Endothelial cell of umbilical vein (primary cell): ENCODE measurements at regions not wholly inside any gene's neighbourhood (a gene's known extent, or its start where the extent isn't known, plus 50 kb on each side); places are given as distances from the start of the nearest gene placed in this dataset.
"Not testable (repeated sequence)": the region's sequence is repeated elsewhere in the genome, so short reads cannot be mapped to it uniquely, and the experiment has no call there.

Source experiments
- BruUV-seq: library from RNA; stranded (reverse); fragments of 400-500 nt; replicated peaks from 2 replicates; lab custom pipeline; 2021; lab: Mats Ljungman, UMichigan
- CTCF ChIA-PET: fragments of 300-600, 350-600 bp; sonication (Branson Sonifier 250); formaldehyde crosslinking; loops from one replicate; lab custom pipeline; 2021; ENCODE audit warnings: antibody characterized with exemption, inconsistent platforms; lab: Charles Lee
- POLR2A ChIA-PET: fragments of 300-600, 350-600 bp; sonication (Branson Sonifier 250); formaldehyde crosslinking; loops from one replicate; lab custom pipeline; 2021; ENCODE audit warnings: antibody characterized with exemption, inconsistent platforms; lab: Charles Lee
- DNase-seq: peaks from one replicate; pipeline ENCODE4 v3.0.0-alpha.2; 2011; ENCODE audit warnings: low read depth, low spot score
- FAIRE-seq: peaks from 2 replicates; lab custom pipeline; 2011; peaks lifted over from hg19 to GRCh38; lab: Jason Lieb, UNC
- H2AFZ ChIP-seq: 2 replicates; pipeline ENCODE4 v1.6.0; 2012; ENCODE audit warnings: low read depth, low read length, control low read depth, inconsistent platforms
- H3K27ac ChIP-seq: 2 replicates; pipeline ENCODE4 v1.5.1; 2011; ENCODE audit warnings: low read depth, mild to moderate bottlenecking, control low read depth, low read length, moderate library complexity; ENCODE audit not compliant: insufficient read depth
- H3K27me3 ChIP-seq, 2 experiments: 2 replicates each; pipeline versions ENCODE4 v1.6.0 to v1.6.1; 2011; ENCODE audit warnings: low read length in 2 of 2, mixed read lengths in 1 of 2; ENCODE audit not compliant: control insufficient read depth in 2 of 2, insufficient read depth in 2 of 2
- H3K36me3 ChIP-seq, 2 experiments: 2 replicates in 1 of 2; 3 replicates in 1 of 2; pipeline ENCODE4 v1.5.1; 2011; ENCODE audit warnings: low read length in 2 of 2, mild to moderate bottlenecking in 1 of 2, moderate library complexity in 1 of 2; ENCODE audit not compliant: control insufficient read depth in 2 of 2, insufficient read depth in 2 of 2; ENCODE audit errors: extremely low read depth in 1 of 2
- H3K4me1 ChIP-seq: 3 replicates; pipeline ENCODE4 v1.5.1; 2011; ENCODE audit warnings: mild to moderate bottlenecking, low read length; ENCODE audit not compliant: control insufficient read depth, insufficient read depth; ENCODE audit errors: extremely low read depth
- H3K4me2 ChIP-seq: 2 replicates; pipeline ENCODE4 v1.6.1; 2011; ENCODE audit warnings: low read length, control low read depth, mixed read lengths; ENCODE audit not compliant: insufficient read depth
- H3K4me3 ChIP-seq, 3 experiments: fragments of 200-600 bp in 1 of 3; sonication (generic), shearing (Covaris generic) in 1 of 3; replicated peaks in 1 of 3; 2 replicates each; pipeline ENCODE4 v1.5.1; 2011 to 2016; ENCODE audit warnings: control low read depth in 3 of 3, low read length in 3 of 3, mild to moderate bottlenecking in 2 of 3, inconsistent platforms in 1 of 3, low read depth in 1 of 3, moderate library complexity in 1 of 3; ENCODE audit not compliant: insufficient read depth in 1 of 3
- H3K79me2 ChIP-seq: 2 replicates; pipeline ENCODE4 v1.6.0; 2012; ENCODE audit warnings: low read length, inconsistent platforms; ENCODE audit not compliant: control insufficient read depth, insufficient read depth
- H3K9ac ChIP-seq: replicated peaks from 2 replicates; pipeline ENCODE3; 2011; ENCODE audit warnings: low read length, control low read depth; ENCODE audit not compliant: insufficient read depth; ENCODE audit errors: extremely low read depth
- H3K9me1 ChIP-seq: replicated peaks from 3 replicates; pipeline ENCODE4 v1.6.0; 2011; ENCODE audit warnings: mild to moderate bottlenecking, low read length; ENCODE audit not compliant: control insufficient read depth, insufficient read depth; ENCODE audit errors: extremely low read depth
- H3K9me3 ChIP-seq: replicated peaks from 2 replicates; pipeline ENCODE4 v1.5.1; 2012; ENCODE audit warnings: low read length, inconsistent platforms; ENCODE audit not compliant: control insufficient read depth, insufficient read depth
- H4K20me1 ChIP-seq: replicated peaks from 2 replicates; pipeline ENCODE3; 2011; ENCODE audit warnings: mild to moderate bottlenecking, low read length; ENCODE audit not compliant: control insufficient read depth, insufficient read depth; ENCODE audit errors: extremely low read depth
- EZH2 ChIP-seq: IDR thresholded peaks from 2 replicates; pipeline ENCODE4 v1.6.1; 2012; ENCODE audit warnings: borderline replicate concordance, low read depth, mild to moderate bottlenecking, moderate library complexity, low read length, inconsistent platforms; ENCODE audit not compliant: severe bottlenecking
- FOS ChIP-seq: IDR thresholded peaks from 2 replicates; pipeline ENCODE4 v1.6.1; 2011; ENCODE audit warnings: mild to moderate bottlenecking, low read length, moderate library complexity, borderline replicate concordance; ENCODE audit not compliant: insufficient read depth
- GATA2 ChIP-seq: IDR thresholded peaks from 2 replicates; pipeline ENCODE4 v1.7.0; 2011; ENCODE audit warnings: low read depth, mild to moderate bottlenecking, moderate library complexity, mixed read lengths, low read length; ENCODE audit not compliant: insufficient read length, insufficient read depth
- JUN ChIP-seq: IDR thresholded peaks from 2 replicates; pipeline ENCODE4 v1.6.1; 2011; ENCODE audit warnings: borderline replicate concordance, low read depth; ENCODE audit not compliant: insufficient read length, insufficient read depth
- MYC ChIP-seq: IDR thresholded peaks from one replicate; pipeline ENCODE4 v1.6.1; 2011; ENCODE audit warnings: mild to moderate bottlenecking, low read depth, low read length
- POLR2A ChIP-seq: IDR thresholded peaks from 2 replicates; pipeline ENCODE4 v1.6.1; 2012; ENCODE audit warnings: low read depth, mild to moderate bottlenecking, control low read depth, low read length
- POLR2AphosphoS5 ChIP-seq: IDR thresholded peaks from 2 replicates; pipeline ENCODE4 v1.6.1; 2012; ENCODE audit warnings: low read depth, mild to moderate bottlenecking, control low read depth, low read length, moderate library complexity; ENCODE audit not compliant: insufficient read depth
- dilution Hi-C: fragments of 300-500 bp; cut with MboI; formaldehyde crosslinking; loops from one replicate; pipeline ENCODE4 v1.15.0; 2019; ENCODE audit warnings: low sequenced_read_pairs; ENCODE audit not compliant: extremely low pct_ligation_motif_present
- intact Hi-C: fragments of 100-400 bp; cut with micrococcal nuclease; formaldehyde crosslinking; loops from one replicate; pipeline ENCODE4 v1.10.0; 2022
- TF ChIP-seq, protein P1 (sequence below): IDR thresholded peaks from 2 replicates; pipeline ENCODE4 v1.6.1; 2011; ENCODE audit not compliant: insufficient read depth, insufficient read length
- TF ChIP-seq, protein P2 (sequence below), 2 donors: IDR thresholded peaks; 1 replicate in 1 of 2; 2 replicates in 1 of 2; pipeline ENCODE4 v1.5.1; 2011; ENCODE audit warnings: low read length in 2 of 2, mild to moderate bottlenecking in 2 of 2, moderate library complexity in 2 of 2, control low read depth in 1 of 2, inconsistent platforms in 1 of 2, low read depth in 1 of 2; ENCODE audit not compliant: insufficient read depth in 1 of 2; ENCODE audit errors: extremely low read depth in 1 of 2

GRCh38 chr20:46788763-46789091 lies 79.3 kb downstream of the SLC2A10 start:
- H3K4me3 ChIP-seq, FAIRE-seq, H3K9me3 ChIP-seq, dilution Hi-C loops, H3K36me3 ChIP-seq, H3K79me2 ChIP-seq, POLR2A ChIA-PET, H4K20me1 ChIP-seq, H3K27ac ChIP-seq, CTCF ChIA-PET, H3K4me2 ChIP-seq, BruUV-seq, H3K27me3 ChIP-seq, DNase-seq, intact Hi-C loops, H2AFZ ChIP-seq, H3K9ac ChIP-seq, H3K9me1 ChIP-seq, H3K4me1 ChIP-seq: not testable (repeated sequence)

DNA sequence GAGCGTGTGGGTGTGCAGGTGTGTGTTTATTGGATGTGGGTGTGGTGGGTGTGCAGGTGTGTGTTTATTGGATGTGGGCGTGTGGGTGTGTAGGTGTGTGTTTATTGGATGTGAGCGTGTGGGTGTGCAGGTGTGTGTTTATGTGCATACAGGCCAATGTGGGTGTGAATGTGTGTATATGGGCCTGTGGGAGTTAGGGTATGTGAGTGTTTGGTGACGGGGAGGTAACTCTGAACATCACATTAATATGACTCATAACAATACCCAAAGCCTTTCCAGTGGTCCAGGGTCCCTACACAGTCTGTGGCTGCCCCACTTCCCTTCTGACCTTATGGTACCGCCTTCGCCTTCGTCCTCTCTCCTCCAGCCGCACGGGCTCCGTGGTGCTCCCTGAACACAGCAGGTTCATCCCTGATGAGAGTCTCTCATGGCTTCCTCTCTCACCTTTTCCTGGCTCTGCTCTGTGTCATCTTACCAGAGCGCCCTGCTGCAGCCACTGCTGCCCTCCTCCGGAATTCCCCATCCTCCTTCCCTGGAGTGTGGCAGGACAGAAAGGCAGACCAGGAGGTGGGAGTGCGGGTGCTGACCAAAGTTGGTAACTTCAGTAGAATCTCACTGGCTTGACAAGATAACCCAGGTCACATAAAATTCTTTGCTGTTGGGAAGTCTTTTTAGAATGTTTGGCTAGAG lies 80.0 kb downstream of the SLC2A10 start:
- CTCF ChIA-PET = no interaction called here
- dilution Hi-C loops (no loop called here), intact Hi-C loops (no loop called here)
- no peaks in the 10 kb centered on the region for H3K79me2 ChIP-seq
- no peaks in the 10 kb centered on the region for H3K9me3 ChIP-seq
- BruUV-seq = no TSS peak
- H3K9ac ChIP-seq = no peak overlapping the region
- H2AFZ ChIP-seq = no peak overlapping the region
- no peaks in the 10 kb centered on the region for H4K20me1 ChIP-seq
- DNase-seq (no peak), FAIRE-seq (no peak)
- POLR2A ChIA-PET = no interaction called here
- H3K27me3 ChIP-seq = no peaks in the 10 kb centered on the region
- H3K9me1 ChIP-seq = no peaks in the 10 kb centered on the region
- no peak overlapping the region for H3K4me2 ChIP-seq
- TF ChIP-seq EZH2 (no peak), GATA2 (no peak), POLR2A (no peak), FOS (no peak), MYC (no peak), JUN (no peak), POLR2AphosphoS5 (no peak)
- TF ChIP-seq, protein P1, sequence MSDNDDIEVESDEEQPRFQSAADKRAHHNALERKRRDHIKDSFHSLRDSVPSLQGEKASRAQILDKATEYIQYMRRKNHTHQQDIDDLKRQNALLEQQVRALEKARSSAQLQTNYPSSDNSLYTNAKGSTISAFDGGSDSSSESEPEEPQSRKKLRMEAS = no peak
- TF ChIP-seq, protein P2, sequence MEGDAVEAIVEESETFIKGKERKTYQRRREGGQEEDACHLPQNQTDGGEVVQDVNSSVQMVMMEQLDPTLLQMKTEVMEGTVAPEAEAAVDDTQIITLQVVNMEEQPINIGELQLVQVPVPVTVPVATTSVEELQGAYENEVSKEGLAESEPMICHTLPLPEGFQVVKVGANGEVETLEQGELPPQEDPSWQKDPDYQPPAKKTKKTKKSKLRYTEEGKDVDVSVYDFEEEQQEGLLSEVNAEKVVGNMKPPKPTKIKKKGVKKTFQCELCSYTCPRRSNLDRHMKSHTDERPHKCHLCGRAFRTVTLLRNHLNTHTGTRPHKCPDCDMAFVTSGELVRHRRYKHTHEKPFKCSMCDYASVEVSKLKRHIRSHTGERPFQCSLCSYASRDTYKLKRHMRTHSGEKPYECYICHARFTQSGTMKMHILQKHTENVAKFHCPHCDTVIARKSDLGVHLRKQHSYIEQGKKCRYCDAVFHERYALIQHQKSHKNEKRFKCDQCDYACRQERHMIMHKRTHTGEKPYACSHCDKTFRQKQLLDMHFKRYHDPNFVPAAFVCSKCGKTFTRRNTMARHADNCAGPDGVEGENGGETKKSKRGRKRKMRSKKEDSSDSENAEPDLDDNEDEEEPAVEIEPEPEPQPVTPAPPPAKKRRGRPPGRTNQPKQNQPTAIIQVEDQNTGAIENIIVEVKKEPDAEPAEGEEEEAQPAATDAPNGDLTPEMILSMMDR (IDR thresholded peaks at IDR 0.05; ENCODE audit: extremely low read depth in 1 of 2, insufficient read depth in 1 of 2, low read depth in 1 of 2, low read length in 2 of 2) = no peak
- H3K4me3 ChIP-seq = no peak overlapping the region
- H3K36me3 ChIP-seq = no peaks in the 10 kb centered on the region
- no peak overlapping the region for H3K27ac ChIP-seq
- H3K4me1 ChIP-seq = no peaks in the 10 kb centered on the region
